ENCODE measurements at regions not wholly inside any gene's neighbourhood (a gene's known extent, or its start where the extent isn't known, plus 50 kb on each side); places are given as distances from the start of the nearest gene placed in this dataset.
"Not testable (repeated sequence)": the region's sequence is repeated elsewhere in the genome, so short reads cannot be mapped to it uniquely, and the experiment has no call there.

GRCh38 chr5:173680660-173681242 lies 64.3 kb upstream of the BOD1 start:
- no peak overlapping the region for H3K4me3 Mint-ChIP-seq
- ATAC-seq (no peak), DNase-seq (no peak)
- H3K27ac Mint-ChIP-seq = no peak overlapping the region
- peaks cover 0 to 5% of the 10 kb centered on the region in 2 donors for H3K9me3 Mint-ChIP-seq
- peaks cover 14% of the 10 kb centered on the region for H3K4me1 Mint-ChIP-seq
- H3K27me3 Mint-ChIP-seq = peaks cover 7% of the 10 kb centered on the region

GRCh38 chr5:173682313-173682712 lies 65.9 kb upstream of the BOD1 start:
- H3K4me3 Mint-ChIP-seq = no peak overlapping the region
- H3K27ac Mint-ChIP-seq = no peak overlapping the region
- ATAC-seq (no peak), DNase-seq (no peak)
- H3K27me3 Mint-ChIP-seq = peaks cover 7% of the 10 kb centered on the region
- H3K4me1 Mint-ChIP-seq = peaks cover 14% of the 10 kb centered on the region
- H3K9me3 Mint-ChIP-seq = peaks cover 0 to 5% of the 10 kb centered on the region in 2 donors

GRCh38 chr5:173684535-173684934 lies 68.1 kb upstream of the BOD1 start:
- H3K4me1 Mint-ChIP-seq = peaks cover 14% of the 10 kb centered on the region
- ATAC-seq, H3K4me3 Mint-ChIP-seq, H3K27me3 Mint-ChIP-seq, H3K9me3 Mint-ChIP-seq, H3K27ac Mint-ChIP-seq, DNase-seq: not testable (repeated sequence)

GRCh38 chr5:173686950-173687349 lies 70.5 kb upstream of the BOD1 start:
- no peaks in the 10 kb centered on the region for H3K9me3 Mint-ChIP-seq
- no peak overlapping the region for H3K27ac Mint-ChIP-seq
- H3K27me3 Mint-ChIP-seq = peaks cover 3% of the 10 kb centered on the region
- ATAC-seq (no peak), DNase-seq (no peak)
- no peak overlapping the region for H3K4me3 Mint-ChIP-seq
- H3K4me1 Mint-ChIP-seq = peaks cover 9% of the 10 kb centered on the region

GRCh38 chr5:173688703-173689102 lies 72.3 kb upstream of the BOD1 start:
- no peaks in the 10 kb centered on the region for H3K9me3 Mint-ChIP-seq
- no peak overlapping the region for H3K27ac Mint-ChIP-seq
- H3K4me3 Mint-ChIP-seq = no peak overlapping the region
- no peak for DNase-seq
- ATAC-seq = no peak
- H3K4me1 Mint-ChIP-seq = peaks cover 5% of the 10 kb centered on the region
- H3K27me3 Mint-ChIP-seq = no peaks in the 10 kb centered on the region

GRCh38 chr5:173689171-173689736 lies 72.8 kb upstream of the BOD1 start:
- DNase-seq = no peak
- H3K4me1 Mint-ChIP-seq = peaks cover 5% of the 10 kb centered on the region
- H3K27ac Mint-ChIP-seq = peak overlapping the region in 1 of 2 donors; percentile 62
- H3K27me3 Mint-ChIP-seq = no peaks in the 10 kb centered on the region
- ATAC-seq = no peak
- no peak overlapping the region for H3K4me3 Mint-ChIP-seq
- H3K9me3 Mint-ChIP-seq = no peaks in the 10 kb centered on the region

- Mint-ChIP-seq H3K4me1 (peaks cover 5% of the 10 kb centered on the region), H3K27me3 (no peaks in the 10 kb centered on the region), H3K4me3 (no peak overlapping the region), H3K27ac (peak overlapping the region in 1 of 2 donors; percentile 62), H3K9me3 (no peaks in the 10 kb centered on the region)
- DNase-seq (no peak), ATAC-seq (peak; percentile 44)
These were observed 73.4 kb upstream of the BOD1 start for GRCh38 chr5:173689737-173690360.

GRCh38 chr5:173691931-173692330 lies 75.5 kb upstream of the BOD1 start:
- H3K27ac Mint-ChIP-seq = peak overlapping the region in 1 of 2 donors; percentile 8
- no peak for DNase-seq
- H3K4me3 Mint-ChIP-seq = no peak overlapping the region
- no peak for ATAC-seq
- peaks cover 5% of the 10 kb centered on the region for H3K4me1 Mint-ChIP-seq
- no peaks in the 10 kb centered on the region for H3K9me3 Mint-ChIP-seq
- H3K27me3 Mint-ChIP-seq = no peaks in the 10 kb centered on the region

- Mint-ChIP-seq H3K27me3 (no peaks in the 10 kb centered on the region), H3K4me1 (peaks cover 18% of the 10 kb centered on the region), H3K9me3 (no peaks in the 10 kb centered on the region), H3K4me3 (no peak overlapping the region), H3K27ac (peak overlapping the region in 1 of 2 donors; percentile 61)
- DNase-seq = no peak
- no peak for ATAC-seq
These were observed 77.2 kb upstream of the BOD1 start for GRCh38 chr5:173693670-173694069.

- no peak for DNase-seq
- ATAC-seq = no peak
- Mint-ChIP-seq H3K4me3 (no peak overlapping the region), H3K27ac (no peak overlapping the region), H3K4me1 (peaks cover 13% of the 10 kb centered on the region), H3K27me3 (no peaks in the 10 kb centered on the region), H3K9me3 (no peaks in the 10 kb centered on the region)
These were observed 79.8 kb upstream of the BOD1 start for GRCh38 chr5:173696216-173696615.

GRCh38 chr5:173697931-173698579 lies 81.6 kb upstream of the BOD1 start:
- Mint-ChIP-seq H3K4me1 (peaks cover 13% of the 10 kb centered on the region), H3K27me3 (no peaks in the 10 kb centered on the region), H3K4me3 (peak overlapping the region in 1 of 2 donors; percentile 51), H3K27ac (no peak overlapping the region), H3K9me3 (no peaks in the 10 kb centered on the region)
- DNase-seq = no peak
- ATAC-seq = peak; percentile 19

GRCh38 chr5:173699966-173700365 lies 83.5 kb upstream of the BOD1 start:
- no peak overlapping the region for H3K4me3 Mint-ChIP-seq
- ATAC-seq (no peak), DNase-seq (no peak)
- no peaks in the 10 kb centered on the region for H3K27me3 Mint-ChIP-seq
- H3K27ac Mint-ChIP-seq = no peak overlapping the region
- no peaks in the 10 kb centered on the region for H3K9me3 Mint-ChIP-seq
- H3K4me1 Mint-ChIP-seq = peaks cover 13% of the 10 kb centered on the region

GRCh38 chr5:173703466-173703865 lies 87.0 kb upstream of the BOD1 start:
- Mint-ChIP-seq H3K4me3 (no peak overlapping the region), H3K4me1 (peaks cover 2% of the 10 kb centered on the region), H3K27me3 (no peaks in the 10 kb centered on the region), H3K27ac (peak overlapping the region in 1 of 2 donors; percentile 64), H3K9me3 (no peaks in the 10 kb centered on the region)
- ATAC-seq (no peak), DNase-seq (no peak)

- Mint-ChIP-seq H3K4me3 (no peak overlapping the region), H3K27ac (no peak overlapping the region)
These were observed 88.4 kb upstream of the BOD1 start for GRCh38 chr5:173704615-173705511.

GRCh38 chr5:173705512-173706044 lies 89.1 kb upstream of the BOD1 start:
- ATAC-seq (no peak), DNase-seq (no peak)
- Mint-ChIP-seq H3K27ac (peak overlapping the region in 1 of 2 donors; percentile 15), H3K9me3 (no peaks in the 10 kb centered on the region), H3K4me1 (no peaks in the 10 kb centered on the region), H3K4me3 (no peak overlapping the region), H3K27me3 (no peaks in the 10 kb centered on the region)

More at GRCh38 chr5:173704615-173705511, 88.4 kb upstream of the BOD1 start:
- ATAC-seq (no peak), DNase-seq (no peak)
- H3K9me3 Mint-ChIP-seq = no peaks in the 10 kb centered on the region
- no peaks in the 10 kb centered on the region for H3K27me3 Mint-ChIP-seq
- no peaks in the 10 kb centered on the region for H3K4me1 Mint-ChIP-seq

Data from stimulated activated naive CD8-positive, alpha-beta T cell treated with anti-CD3 and anti-CD28 coated beads, Interleukin-15, amount 100 ng/mL, for 72 hours (primary cell).